SKM-1 (cell line): ENCODE measurements at regions not wholly inside any gene's neighbourhood (a gene's known extent, or its start where the extent isn't known, plus 50 kb on each side); places are given as distances from the start of the nearest gene placed in this dataset.

Experiments used
- DNase-seq: peaks from one replicate; lab custom pipeline; 2025; ENCODE audit not compliant: unreplicated experiment; lab: John Stamatoyannopoulos, UW

DNA sequence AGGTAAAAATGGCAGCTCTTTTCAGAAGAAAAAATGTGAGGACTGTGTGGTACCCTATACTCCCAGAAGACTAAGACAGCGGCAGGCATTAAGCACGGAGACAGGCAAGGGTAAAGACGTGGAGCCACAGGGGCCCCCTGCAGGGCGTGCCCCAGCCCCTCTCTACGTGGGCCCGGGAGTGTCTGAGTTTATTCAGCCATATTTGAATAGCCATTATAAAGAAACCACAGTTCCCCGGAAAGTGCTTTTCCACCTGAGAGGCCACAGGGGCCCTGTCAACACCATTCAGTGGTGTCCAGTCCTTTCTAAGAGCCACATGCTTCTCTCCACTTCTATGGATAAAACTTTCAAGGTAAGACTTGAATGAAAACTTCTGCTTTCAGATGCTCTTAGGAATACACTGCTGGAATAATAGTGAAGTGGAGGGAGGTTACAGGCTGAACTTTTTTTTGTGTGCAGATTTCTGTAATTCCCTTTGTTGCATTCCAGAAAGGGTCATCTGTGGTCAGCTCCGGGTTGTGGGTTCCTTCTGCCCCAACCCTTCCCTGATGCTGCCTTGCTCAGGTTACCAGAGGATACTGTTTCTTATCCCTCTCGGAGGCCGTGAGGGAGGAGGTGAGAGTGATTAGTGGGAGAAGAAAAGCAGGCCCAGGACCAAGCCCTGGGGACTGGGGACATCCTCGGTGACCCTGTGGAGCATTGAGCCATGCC is 58.4 kb downstream of the SLC25A47 start:
- no peak for DNase-seq

DNA sequence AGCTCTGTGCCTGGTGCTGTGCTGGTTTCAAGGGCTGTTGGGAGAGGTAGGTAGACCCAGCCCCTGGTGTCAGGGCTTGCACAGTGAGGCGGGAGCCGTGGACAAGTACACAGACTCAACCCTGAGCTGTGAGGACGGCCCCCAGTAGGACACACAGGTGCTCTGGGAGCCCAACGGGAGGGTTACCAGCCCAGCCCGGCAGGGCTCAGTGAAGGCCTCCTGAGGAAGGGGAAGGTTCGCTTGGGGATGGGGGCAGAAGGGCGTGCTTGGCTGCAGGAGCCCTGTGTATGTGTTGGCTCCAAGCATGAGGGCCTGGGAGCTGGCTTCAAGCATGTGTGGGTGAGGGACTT is 58.9 kb downstream of the SLC25A47 start:
- DNase-seq, result no peak

DNA sequence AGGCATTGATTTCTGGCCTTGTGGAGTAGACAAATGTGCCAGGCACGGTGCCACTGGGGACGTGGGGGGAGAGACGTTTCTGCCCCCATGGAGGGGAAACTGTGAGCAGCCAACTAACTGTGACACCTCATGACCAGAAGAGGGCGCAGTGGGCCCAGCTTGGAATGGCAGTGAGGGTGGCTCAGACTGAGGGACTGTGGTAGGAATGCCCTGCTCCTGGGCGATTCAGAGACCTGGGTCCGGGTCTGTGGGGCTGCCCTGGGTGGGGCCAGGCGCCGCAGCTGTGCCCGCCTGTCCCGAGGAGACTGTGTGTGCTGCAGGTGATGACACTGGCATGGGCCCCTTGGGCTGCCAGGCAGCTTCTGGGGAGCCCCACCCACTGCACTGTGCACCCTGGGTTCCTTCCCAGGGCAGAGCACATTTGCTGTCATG is 60.6 kb downstream of the SLC25A47 start:
- peak; percentile 0 for DNase-seq

DNA sequence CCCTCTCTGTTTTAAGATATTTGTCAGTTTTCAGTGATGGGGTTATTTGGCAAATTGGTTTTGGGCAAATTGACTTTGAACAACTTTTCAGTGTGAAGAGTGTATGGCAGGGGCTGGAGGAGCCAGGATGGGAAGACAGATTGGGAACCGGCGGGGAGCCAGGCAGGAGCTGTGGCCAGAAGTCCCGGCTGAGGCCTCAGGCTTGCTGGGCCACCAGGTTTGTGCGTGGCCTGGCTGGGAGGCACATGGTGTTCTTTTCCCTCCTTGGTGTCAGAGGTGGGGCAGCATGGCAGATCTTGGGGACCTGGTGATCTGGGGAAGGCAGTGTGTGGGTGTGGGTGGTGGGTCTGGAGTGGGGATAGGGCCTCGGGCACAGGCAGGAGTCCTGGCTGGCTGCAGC is 61.1 kb downstream of the SLC25A47 start:
- no peak for DNase-seq

DNA sequence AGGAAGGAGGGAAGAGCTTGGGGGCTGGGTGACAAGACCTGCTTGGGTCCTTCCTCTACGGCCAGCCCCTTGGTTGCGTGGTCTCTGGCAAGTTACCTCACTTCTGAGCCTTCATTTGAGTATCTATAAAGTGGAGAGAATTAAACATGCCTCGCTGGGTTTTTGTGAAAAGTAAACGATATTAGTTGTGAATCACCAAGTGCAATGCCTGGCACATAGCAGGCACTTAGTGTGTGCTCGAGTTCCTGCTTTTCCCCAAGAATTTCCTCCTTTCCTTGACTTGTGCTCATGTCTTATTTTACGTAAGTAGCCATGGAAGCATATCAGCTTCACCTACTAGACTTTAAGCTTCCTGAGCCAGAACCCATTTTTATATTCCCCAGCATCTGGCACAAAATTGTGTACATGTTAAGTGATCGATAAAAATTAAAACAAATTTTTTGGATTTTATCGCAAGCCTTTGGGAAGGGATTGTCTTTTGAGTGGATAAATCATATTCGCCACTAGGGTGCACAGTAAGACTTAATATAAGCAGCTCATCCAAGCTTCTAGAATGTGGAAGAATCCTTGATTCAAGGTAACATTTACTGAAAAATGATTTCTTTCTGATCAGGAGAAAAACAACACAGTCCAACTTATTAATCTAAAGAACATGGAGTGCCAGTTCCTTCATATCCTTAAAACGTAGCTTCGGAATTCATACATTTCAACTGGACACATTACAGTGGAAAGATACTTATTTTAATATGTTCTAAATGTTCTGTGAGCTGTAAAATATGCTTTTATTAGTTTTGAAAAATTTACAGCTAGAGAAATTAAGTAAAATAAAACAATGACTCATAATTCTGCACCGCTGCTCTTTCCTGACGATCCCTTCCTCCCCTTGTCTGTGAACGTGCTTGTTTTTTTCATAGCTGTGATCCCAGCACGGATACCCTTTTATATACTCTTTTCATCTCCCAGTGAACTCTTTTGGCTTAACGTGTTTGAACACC is 62.0 kb downstream of the SLC25A47 start:
- no peak for DNase-seq

DNA sequence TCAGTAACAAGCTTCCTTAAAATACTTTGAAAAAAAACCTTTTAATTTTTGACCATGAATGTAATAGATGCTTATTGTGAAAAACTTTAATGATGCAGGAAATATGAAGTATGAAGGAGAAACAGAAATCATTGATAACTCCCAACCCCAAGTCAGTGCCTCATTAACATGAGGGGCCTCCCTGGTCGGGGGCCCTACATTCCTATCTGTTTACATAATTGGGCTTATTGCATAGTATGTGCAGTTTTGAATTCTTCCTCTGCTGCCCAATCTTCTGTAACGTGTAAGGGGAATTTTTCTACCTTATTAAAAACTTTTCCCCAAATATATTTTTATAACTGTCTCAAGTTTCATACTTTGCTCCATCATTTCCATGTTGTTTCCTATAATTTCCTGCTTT is 63.0 kb downstream of the SLC25A47 start:
- no peak for DNase-seq

DNA sequence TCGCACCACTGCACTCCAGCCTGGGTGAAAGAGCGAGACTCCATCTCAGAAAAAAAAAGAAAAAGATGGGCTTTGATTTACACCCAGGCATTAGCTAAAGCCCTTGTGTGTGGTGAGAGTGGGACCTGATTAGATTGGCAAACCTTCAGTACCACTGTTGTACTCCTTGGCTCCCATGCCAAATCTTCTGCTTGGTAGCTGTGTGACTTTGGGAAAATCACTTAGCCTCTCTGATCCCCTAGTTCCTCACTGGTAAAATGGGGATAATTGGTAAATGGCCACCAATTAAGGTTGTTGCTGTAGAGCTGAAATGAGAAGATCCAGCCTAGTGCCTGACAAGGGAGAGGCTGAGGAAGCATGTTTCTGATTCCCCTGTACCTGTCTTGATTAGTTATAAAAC is 63.7 kb downstream of the SLC25A47 start:
- no peak for DNase-seq

DNA sequence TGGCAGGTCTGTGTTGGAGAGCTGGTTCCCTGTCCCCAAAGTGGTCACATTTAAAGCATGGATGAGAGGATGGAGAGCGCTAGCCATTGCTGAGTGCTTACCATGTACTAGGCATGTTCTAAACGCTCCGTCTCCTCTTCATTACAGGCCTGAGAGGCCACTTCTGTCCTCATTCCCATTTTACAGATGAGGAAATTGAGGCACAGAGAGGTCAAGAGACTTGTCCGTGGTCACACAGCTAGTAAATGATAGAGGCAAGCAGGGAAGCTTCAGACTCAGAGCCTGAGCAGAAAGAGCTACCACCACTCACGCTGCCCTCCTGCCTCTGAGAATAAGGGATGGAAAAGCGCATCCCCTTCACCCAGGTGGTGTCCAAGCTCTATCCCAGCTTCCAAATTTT is 64.3 kb downstream of the SLC25A47 start:
- DNase-seq, result no peak

DNA sequence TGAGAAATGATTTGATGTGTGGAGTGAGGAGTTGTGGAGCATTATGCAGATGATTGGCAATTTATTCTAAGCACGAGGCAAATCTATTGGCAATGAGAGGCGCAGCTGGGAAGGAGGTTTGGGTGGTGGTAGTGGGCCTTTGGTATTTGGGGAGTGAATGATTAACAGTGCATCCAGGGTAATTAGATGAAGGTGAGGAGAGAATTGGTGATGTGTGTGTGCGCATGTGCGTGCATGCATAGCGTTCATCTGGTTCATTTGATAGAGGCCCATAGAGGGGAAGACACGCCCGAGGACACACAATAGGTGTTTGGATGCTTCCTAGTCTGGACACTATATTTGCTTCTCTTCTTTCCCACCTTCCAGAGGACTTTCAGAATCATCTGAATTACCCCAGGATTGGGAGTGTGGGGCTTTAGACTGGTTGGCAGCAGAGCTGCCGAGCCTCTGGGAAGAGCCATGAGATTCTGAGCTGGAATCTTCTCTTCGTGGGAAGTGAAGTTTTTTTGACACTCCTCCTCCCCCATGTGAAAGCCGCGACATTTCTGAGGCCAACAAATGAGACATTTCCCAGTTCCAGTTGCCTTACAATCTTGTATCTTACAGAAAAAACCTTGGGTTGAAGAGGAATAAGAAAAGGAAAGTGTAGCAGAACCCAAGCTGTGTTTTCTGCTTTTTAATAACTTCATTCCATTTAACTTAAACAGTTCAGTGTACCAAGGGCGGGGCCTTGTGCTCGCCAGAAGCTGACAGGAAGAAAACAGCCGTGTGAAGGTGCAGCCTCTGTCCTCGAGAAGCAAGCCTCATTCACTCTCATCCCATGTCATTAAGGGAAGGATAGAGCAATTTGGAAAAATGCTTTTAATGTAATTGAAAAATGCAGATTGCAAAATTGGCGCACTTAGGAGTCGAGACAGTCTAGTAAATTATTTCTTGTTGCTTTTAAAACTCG is 65.2 kb downstream of the SLC25A47 start:
- DNase-seq, result no peak

DNA sequence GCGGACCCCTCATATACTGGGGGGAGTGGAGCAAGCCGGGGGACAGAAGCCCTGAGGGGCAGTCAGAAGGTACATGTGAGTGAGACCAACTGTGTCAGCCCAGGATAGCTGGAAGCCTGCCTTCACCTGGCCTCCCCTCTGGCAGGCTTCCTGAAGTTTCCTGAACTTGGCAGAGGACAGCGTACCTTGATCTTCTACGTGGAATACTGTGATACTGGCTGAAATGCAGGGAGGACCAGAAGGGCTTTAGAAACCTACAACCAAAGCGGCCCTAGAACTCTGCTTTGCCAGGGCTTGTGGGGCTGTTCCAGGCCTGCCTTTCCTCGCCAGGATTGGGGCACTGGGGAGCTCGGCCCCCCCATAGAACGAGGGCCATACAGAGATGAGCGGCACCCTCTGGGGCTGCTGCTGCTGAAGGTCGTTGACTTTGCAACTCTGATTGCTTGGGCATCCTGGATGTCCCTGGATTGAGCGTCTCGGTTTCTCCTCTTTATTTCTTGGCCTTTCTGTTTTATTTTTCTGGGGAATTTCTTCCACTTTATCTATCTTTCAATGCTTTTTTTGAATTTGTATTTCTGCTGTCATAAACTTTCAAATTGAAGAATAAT is 66.5 kb downstream of the SLC25A47 start:
- DNase-seq, result no peak

DNA sequence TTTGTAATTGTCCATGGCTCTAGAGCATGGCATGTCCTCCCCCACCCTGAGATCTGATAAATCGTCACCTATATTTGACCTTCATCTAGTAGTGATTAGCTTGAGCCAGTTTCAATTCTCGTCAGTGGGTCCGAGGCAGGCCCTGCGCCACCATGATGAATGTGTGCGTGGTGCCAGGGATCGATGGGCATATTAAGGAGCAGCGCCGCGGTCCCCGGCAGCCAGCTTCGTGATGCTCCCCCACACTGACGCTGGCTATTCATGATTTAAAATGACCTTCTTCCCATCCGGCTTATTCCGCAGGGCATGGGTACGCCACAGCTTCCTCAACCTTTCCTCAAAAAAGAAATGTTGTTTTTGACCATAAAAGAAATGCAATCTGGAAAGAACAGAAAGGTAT is 68.0 kb downstream of the SLC25A47 start:
- DNase-seq, result no peak

DNA sequence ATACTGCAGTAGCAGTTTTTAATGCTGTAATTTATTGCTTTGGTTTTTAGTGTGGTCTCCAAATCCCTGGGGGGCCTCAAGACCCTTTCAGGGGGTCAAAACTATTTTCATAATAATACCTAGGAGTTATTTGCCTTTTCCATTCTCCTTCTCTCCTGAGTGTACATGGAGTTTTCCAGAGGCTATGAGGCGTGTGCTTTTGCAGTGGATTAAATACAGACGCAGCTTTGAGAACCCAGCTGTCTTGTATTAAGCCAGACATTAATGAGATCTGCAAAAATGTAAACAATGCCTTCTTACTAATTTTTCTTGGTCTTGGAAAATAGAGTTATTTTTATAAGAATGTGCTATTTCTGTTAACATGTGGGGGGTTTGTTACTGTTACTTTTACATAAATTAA is 68.6 kb downstream of the SLC25A47 start:
- DNase-seq, result no peak

DNA sequence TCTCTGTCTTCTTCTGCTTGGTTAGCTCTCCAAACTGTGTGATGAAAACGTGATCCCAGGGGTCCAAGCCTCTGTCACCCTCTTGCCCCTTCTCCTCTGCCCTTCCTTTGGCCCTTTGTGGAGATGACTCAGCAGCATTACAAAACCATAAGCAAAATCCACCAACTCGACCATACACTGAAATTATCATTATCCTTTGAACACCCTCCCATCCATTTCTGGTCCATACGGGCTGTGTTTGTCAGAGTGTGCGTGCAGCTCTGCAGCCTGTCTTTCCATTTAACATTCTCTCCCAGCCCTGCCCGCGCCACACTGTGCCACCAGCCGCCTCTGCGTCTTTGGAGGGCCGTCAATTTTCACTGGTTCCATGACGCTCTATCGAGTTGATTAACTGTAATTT is 69.2 kb downstream of the SLC25A47 start:
- peak; percentile 3 for DNase-seq

DNA sequence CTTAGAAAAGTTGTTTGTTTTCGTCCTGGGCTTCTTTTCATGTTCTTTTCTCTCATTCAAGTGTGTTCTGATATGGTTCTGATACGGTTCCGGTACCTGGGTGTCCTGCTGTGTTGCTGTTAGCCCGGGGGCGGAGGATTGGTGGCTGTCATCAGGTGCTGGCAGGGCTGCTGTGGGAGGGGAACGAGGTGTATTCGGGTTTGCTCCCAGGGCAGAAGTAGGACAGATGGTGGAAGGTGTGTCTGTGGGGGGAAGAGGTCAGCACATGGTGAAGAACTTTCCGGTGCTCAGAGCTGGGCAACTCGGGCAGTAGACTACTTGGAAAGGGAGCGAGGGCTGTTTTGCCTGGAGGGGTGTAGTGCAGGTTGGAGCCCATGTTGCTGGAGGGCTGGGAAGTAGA is 70.2 kb downstream of the SLC25A47 start:
- no peak for DNase-seq

DNA sequence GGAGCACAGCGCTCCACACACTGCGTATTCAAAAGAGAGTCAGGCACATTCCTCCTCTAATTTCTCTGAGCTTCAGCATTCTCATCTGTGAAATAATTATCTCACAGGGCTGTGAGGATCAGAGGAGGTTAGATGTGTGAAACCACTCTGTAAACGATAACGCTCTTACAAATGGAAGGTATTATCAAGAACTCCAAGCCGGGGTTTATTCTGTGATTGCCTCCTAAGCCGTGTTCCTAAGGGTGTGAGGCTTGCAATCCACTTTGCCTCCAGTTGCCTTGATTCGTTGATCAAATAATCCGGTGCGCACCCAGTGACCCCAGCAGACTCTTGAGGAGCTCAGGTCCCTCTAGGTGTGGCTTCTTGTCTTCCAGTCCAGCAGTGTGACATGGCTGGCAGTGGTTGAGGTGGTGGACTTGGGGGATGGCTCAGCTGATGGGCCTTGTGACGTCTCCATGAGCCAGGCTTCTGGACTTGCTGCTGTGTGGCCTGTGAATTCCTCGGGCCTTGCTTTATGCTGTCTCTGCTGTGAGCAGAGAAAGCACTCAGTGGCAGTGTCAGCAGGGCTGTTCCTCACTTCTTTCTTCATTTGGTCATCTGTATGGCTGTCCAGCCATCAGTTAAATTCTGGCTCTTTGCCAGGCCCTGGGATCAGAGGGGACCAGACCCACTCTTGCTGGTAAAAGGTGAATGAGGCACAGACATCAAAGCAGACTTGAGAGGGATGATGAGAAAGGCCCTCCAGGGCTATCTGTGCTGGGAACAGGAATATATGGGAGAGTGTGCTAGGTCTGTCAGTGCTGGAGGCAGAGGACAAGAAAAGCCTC is 71.0 kb downstream of the SLC25A47 start:
- no peak for DNase-seq

DNA sequence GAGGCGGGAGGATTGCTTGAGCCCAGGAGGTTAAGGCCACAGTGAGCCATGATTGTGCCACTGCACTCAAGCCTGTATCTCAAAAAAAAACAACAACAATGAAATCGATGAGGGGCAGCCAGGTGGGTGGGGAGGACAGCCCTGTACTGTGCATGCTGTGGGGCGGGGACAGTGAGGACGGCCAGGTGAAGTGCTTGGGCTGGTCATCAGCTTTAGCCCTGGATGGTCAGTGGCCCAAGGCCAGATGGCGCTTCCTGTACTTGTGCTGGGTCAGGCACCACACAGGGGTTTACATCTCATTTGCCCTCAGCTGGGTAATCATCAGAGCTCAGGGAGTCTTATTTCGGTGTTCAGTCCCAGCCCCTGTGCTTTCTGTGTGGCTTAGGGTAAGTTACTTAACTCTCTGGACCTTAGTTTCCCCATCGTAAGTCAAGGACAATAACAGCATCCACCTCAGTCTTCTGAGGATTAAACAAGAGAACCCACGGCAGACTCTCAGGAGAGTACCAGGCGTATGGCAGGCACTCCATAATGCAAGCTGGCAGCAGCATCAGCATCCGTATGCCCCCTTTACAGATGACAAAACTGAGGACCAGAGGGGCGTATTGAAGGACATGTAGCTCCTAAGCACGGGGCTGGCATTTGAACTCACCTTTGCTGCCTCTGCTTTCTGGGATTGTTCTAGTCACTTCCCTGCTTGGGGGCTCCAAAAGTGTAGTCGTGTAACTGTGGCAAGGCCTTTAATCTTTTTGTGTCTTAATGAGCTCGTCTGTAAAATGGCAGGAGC is 71.9 kb downstream of the SLC25A47 start:
- DNase-seq, result no peak

DNA sequence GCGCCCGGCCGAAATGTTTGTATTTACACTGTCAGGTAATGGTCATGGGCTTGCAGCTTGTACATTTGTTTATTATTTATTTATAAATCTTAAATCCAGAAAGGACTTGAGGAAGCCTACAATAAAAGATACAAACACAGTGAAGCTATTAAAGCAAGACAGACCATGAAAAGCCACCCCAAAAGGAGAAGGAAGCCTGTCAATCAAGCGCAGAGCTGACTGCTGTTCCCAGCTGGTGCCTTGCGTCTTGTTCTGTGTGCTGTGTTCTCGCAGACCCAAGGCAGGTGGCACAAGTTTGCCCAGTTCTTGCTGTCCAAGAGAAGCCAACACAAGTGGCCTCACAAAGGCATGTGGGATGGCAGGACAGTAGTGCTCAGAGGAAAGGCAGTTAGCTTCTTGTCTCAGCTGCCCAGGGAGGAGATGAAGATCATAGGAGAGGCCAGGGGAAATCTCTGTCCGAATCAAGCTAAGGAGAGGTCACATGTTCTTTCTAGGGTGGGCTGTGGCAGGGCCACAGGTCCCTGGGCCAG is 73.2 kb downstream of the SLC25A47 start:
- no peak for DNase-seq

DNA sequence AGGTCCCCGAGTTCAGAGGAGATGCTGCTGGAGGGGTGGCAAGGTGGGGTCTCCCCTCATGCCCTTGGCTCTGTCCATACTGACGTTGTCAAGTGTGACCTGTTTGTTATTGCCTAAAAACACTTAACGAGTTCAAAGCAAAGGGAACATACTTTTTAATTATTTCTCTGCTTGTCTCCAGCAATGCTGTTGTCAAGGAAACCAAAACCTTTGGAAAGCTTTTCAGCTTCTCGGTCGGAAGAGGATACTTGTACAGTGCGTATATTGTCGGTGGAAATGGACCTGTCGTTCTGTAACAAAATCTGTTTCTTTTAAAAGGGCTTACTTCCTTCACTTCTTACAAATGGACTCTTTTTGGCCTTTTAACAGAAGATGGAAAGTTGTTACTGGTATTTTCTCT is 73.9 kb downstream of the SLC25A47 start:
- DNase-seq, result no peak

DNA sequence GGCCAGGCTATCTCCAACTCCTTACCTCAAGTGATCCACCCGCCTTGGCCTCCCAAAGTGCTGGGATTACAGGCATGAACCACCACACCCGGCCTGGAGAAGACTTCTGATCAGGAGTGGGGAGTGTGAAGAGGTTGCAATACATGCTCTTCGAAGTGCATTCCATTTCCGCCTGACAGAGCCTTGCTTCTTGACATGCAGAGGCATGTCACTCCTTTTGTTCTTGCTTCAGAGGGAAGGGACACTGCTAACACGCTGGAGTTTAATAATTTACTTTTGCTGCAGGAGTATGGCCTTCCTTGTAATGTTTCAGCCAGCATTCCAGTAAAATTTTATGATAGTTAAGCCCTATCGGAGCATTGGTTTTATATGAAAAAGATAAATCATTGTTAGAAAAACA is 74.9 kb downstream of the SLC25A47 start:
- no peak for DNase-seq
